Upper lobe of left lung (tissue), 4 donors: ENCODE measurements at regions not wholly inside any gene's neighbourhood (a gene's known extent, or its start where the extent isn't known, plus 50 kb on each side); places are given as distances from the start of the nearest gene placed in this dataset.

ENCODE experiments used
- EP300 ChIP-seq, 4 donors: sonication (generic); formaldehyde crosslinking; IDR thresholded peaks; one replicate each; pipeline ENCODE4 v1.5.1; 2017; ENCODE audit warnings: antibody characterized with exemption in 4 of 4, control low read depth in 2 of 4
- POLR2A ChIP-seq, 4 donors: fragments of 450-650 bp; IDR thresholded peaks; one replicate each; pipeline ENCODE4 v1.5.1; 2016 to 2017; ENCODE audit warnings: antibody characterized with exemption in 4 of 4, mild to moderate bottlenecking in 2 of 4
- POLR2AphosphoS5 ChIP-seq, 2 donors: sonication (generic); formaldehyde crosslinking; IDR thresholded peaks; one replicate each; pipeline ENCODE4 v1.5.1; 2017; ENCODE audit warnings: antibody characterized with exemption in 2 of 2
- TF ChIP-seq, protein P1 (sequence below), 6 experiments: fragments of 450-650 bp in 4 of 6; fragments of 200-600 bp in 2 of 6; sonication (generic) in 2 of 6; IDR thresholded peaks; one replicate each; pipeline ENCODE4 v1.5.1; 2016 to 2019; ENCODE audit warnings: antibody characterized with exemption in 6 of 6

DNA sequence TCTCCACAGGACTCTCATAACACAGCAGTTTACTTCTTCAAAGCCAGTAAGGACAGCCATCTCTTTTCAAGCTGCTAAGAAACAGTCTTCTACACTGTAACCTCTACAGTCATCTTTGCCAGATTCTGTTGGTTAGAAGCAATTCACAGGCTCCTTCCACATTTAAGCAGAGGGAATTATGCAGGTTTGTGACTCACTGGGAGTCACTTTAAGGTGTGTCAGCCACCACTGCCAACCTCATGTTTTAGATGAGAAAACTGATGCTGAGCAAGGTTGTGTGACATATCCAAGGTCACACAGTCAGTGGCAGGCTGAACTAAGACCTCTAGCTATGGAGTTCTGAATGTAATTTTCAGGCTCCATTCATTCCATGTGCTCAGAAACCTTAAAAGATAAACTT, 143.5 kb downstream of the QDPR start:
- no peak for TF ChIP-seq POLR2AphosphoS5 (IDR thresholded peaks at IDR 0.05)
- no peak for TF ChIP-seq POLR2A (IDR thresholded peaks at IDR 0.05)
- TF ChIP-seq, protein P1, sequence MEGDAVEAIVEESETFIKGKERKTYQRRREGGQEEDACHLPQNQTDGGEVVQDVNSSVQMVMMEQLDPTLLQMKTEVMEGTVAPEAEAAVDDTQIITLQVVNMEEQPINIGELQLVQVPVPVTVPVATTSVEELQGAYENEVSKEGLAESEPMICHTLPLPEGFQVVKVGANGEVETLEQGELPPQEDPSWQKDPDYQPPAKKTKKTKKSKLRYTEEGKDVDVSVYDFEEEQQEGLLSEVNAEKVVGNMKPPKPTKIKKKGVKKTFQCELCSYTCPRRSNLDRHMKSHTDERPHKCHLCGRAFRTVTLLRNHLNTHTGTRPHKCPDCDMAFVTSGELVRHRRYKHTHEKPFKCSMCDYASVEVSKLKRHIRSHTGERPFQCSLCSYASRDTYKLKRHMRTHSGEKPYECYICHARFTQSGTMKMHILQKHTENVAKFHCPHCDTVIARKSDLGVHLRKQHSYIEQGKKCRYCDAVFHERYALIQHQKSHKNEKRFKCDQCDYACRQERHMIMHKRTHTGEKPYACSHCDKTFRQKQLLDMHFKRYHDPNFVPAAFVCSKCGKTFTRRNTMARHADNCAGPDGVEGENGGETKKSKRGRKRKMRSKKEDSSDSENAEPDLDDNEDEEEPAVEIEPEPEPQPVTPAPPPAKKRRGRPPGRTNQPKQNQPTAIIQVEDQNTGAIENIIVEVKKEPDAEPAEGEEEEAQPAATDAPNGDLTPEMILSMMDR (IDR thresholded peaks at IDR 0.05): no peak
- no peak for TF ChIP-seq EP300 (IDR thresholded peaks at IDR 0.05)
